Anterior cingulate cortex (tissue), 58 donors: ENCODE measurements at regions not wholly inside any gene's neighbourhood (a gene's known extent, or its start where the extent isn't known, plus 50 kb on each side); places are given as distances from the start of the nearest gene placed in this dataset.
A peak's percentile ranks its signal among the peaks of the same experiment; 100 is the strongest.
"Not testable (repeated sequence)": the region's sequence is repeated elsewhere in the genome, so short reads cannot be mapped to it uniquely, and the experiment has no call there.

Experiments used
- DNase-seq, 58 donors: peaks; one replicate each; lab custom pipeline; 2025; lab: John Stamatoyannopoulos, UW

GRCh38 chr4:123206016-123206415, 190.6 kb upstream of the SPRY1 start:
- DNase-seq: no peak

- no peak for DNase-seq
These were observed 187.2 kb upstream of the SPRY1 start for GRCh38 chr4:123209436-123209835.

GRCh38 chr4:123215536-123215935, 181.1 kb upstream of the SPRY1 start:
- no peak for DNase-seq

GRCh38 chr4:123216543-123216942, 180.1 kb upstream of the SPRY1 start:
- DNase-seq: no peak

- DNase-seq: no peak
These were observed 179.6 kb upstream of the SPRY1 start for GRCh38 chr4:123216946-123217345.

- DNase-seq: no peak
These were observed 178.9 kb upstream of the SPRY1 start for GRCh38 chr4:123217664-123218063.

GRCh38 chr4:123218981-123219380, 177.6 kb upstream of the SPRY1 start:
- no peak for DNase-seq

- DNase-seq: no peak
These were observed 167.3 kb upstream of the SPRY1 start for GRCh38 chr4:123229286-123229685.

GRCh38 chr4:123230061-123230460, 166.5 kb upstream of the SPRY1 start:
- DNase-seq: no peak

- DNase-seq: no peak
These were observed 164.2 kb upstream of the SPRY1 start for GRCh38 chr4:123232439-123232838.

GRCh38 chr4:123233136-123233768, 163.3 kb upstream of the SPRY1 start:
- DNase-seq: no peak

- no peak for DNase-seq
These were observed 161.6 kb upstream of the SPRY1 start for GRCh38 chr4:123234955-123235354.

- no peak for DNase-seq
These were observed 161.2 kb upstream of the SPRY1 start for GRCh38 chr4:123235431-123235830.

GRCh38 chr4:123236606-123237005, 160.0 kb upstream of the SPRY1 start:
- DNase-seq: no peak

- DNase-seq: not testable (repeated sequence)
These were observed 156.3 kb upstream of the SPRY1 start for GRCh38 chr4:123240286-123240685.

GRCh38 chr4:123243220-123243619, 153.4 kb upstream of the SPRY1 start:
- not testable (repeated sequence) for DNase-seq

- DNase-seq: peak in 8 of 58 donors; percentile 1 to 13 (median 3)
These were observed 152.5 kb upstream of the SPRY1 start for GRCh38 chr4:123244137-123244536.

- no peak for DNase-seq
These were observed 150.5 kb upstream of the SPRY1 start for GRCh38 chr4:123246085-123246484.

- no peak for DNase-seq
These were observed 148.4 kb upstream of the SPRY1 start for GRCh38 chr4:123248085-123248659.

- DNase-seq: no peak
These were observed 146.8 kb upstream of the SPRY1 start for GRCh38 chr4:123249821-123250220.

- DNase-seq: no peak
These were observed 145.8 kb upstream of the SPRY1 start for GRCh38 chr4:123250843-123251242.

GRCh38 chr4:123255971-123256370, 140.6 kb upstream of the SPRY1 start:
- DNase-seq: no peak

GRCh38 chr4:123256901-123257300, 139.7 kb upstream of the SPRY1 start:
- no peak for DNase-seq
